Colonic mucosa (tissue), 4 donors: ENCODE measurements at regions not wholly inside any gene's neighbourhood (a gene's known extent, or its start where the extent isn't known, plus 50 kb on each side); places are given as distances from the start of the nearest gene placed in this dataset.

Experiments used
- DNase-seq: peaks from one replicate; pipeline ENCODE4 v3.0.0-alpha.2; 2020
- H3K27ac ChIP-seq: fragments of 200-600 bp; one replicate; pipeline ENCODE4 v1.8.0; 2021
- H3K27me3 ChIP-seq: fragments of 200-600 bp; one replicate; pipeline ENCODE4 v1.8.0; 2021
- H3K36me3 ChIP-seq: fragments of 200-600 bp; one replicate; pipeline ENCODE4 v1.8.0; 2021
- H3K4me1 ChIP-seq: fragments of 200-600 bp; one replicate; pipeline ENCODE4 v1.8.0; 2021; ENCODE audit warnings: mild to moderate bottlenecking
- H3K4me3 ChIP-seq: fragments of 200-600 bp; one replicate; pipeline ENCODE4 v1.8.0; 2021
- H3K9ac ChIP-seq, 2 donors: one replicate each; pipeline ENCODE4 v1.7.0; 2013; ENCODE audit warnings: control low read depth in 2 of 2, low read depth in 2 of 2, low read length in 2 of 2
- H3K9me3 ChIP-seq: fragments of 200-600 bp; one replicate; pipeline ENCODE4 v1.8.0; 2021
- intact Hi-C: fragments of 100-400 bp; cut with DNase I; formaldehyde crosslinking; loops from one replicate; pipeline ENCODE4 v1.14.1; 2022
- TF ChIP-seq, protein P1 (sequence below): fragments of 200-600 bp; IDR thresholded peaks from one replicate; pipeline ENCODE4 v1.8.0; 2022; ENCODE audit warnings: antibody characterized with exemption, mild to moderate bottlenecking
- donor health status: healthy.
- donor health status: DM: no; HTN: no; CAD: no.
- donor health status: DM: no; HTN: no; CAD: no.

DNA sequence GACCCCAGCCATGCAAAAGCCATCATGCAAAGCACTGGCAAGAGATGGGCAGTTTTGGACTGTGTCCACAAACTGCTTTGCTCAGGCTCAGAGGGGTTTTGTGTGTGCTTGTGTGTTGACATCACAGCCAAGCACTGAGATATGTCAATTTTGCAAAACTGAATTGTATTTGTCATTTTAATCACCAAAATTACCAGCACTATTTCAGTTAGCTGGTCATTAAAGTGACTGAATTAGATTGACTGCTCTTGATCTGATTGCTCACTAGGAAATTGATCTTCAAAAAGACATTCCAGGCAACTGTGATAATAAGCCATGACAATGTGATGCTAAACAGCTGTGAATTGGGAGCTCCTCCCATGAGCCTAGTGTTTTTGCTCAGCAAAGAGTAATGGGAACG, 337.3 kb upstream of the GNPDA2 start:
- H3K9ac ChIP-seq, result no peak overlapping the region
- no peaks in the 10 kb centered on the region for H3K27me3 ChIP-seq
- no peaks in the 10 kb centered on the region for H3K9me3 ChIP-seq
- H3K4me3 ChIP-seq, result no peak overlapping the region
- no peak for DNase-seq
- H3K36me3 ChIP-seq, result no peaks in the 10 kb centered on the region
- intact Hi-C loops, result no loop called here
- H3K4me1 ChIP-seq, result no peaks in the 10 kb centered on the region
- H3K27ac ChIP-seq, result no peak overlapping the region
- TF ChIP-seq, protein P1, sequence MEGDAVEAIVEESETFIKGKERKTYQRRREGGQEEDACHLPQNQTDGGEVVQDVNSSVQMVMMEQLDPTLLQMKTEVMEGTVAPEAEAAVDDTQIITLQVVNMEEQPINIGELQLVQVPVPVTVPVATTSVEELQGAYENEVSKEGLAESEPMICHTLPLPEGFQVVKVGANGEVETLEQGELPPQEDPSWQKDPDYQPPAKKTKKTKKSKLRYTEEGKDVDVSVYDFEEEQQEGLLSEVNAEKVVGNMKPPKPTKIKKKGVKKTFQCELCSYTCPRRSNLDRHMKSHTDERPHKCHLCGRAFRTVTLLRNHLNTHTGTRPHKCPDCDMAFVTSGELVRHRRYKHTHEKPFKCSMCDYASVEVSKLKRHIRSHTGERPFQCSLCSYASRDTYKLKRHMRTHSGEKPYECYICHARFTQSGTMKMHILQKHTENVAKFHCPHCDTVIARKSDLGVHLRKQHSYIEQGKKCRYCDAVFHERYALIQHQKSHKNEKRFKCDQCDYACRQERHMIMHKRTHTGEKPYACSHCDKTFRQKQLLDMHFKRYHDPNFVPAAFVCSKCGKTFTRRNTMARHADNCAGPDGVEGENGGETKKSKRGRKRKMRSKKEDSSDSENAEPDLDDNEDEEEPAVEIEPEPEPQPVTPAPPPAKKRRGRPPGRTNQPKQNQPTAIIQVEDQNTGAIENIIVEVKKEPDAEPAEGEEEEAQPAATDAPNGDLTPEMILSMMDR, result no peak

DNA sequence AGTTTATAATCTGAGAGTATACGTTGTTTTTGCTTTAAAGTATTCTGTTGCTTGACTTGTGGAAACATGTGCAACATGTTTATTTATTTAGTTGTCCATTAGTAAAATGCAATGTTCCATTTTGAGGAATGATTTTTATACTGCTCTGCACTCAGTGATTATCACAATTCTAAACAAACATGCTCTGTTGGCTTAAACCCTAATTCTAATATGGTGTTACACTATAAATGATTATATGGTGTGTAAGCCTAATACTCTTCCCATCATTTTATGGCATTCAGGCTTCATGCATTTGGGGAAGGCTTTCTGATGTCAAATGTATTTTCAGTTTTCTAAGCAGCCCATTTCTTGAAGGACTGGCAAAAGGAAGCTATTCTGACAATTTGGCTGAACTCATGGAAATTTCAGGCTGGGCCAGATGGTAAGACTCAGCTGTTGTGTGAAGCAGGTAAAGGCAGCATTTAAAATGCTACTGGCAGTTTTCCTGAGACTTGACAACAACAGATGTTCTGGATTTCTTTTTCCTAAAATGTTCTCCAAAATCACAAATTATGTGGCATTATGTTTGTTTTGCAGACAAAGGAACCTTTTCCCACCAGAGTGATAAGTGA, 336.7 kb upstream of the GNPDA2 start:
- TF ChIP-seq, protein P1, result no peak
- intact Hi-C loops, result no loop called here
- no peak overlapping the region for H3K9ac ChIP-seq
- no peaks in the 10 kb centered on the region for H3K4me1 ChIP-seq
- DNase-seq, result no peak
- no peak overlapping the region for H3K27ac ChIP-seq
- H3K9me3 ChIP-seq, result no peaks in the 10 kb centered on the region
- H3K36me3 ChIP-seq, result no peaks in the 10 kb centered on the region
- H3K4me3 ChIP-seq, result no peak overlapping the region
- no peaks in the 10 kb centered on the region for H3K27me3 ChIP-seq

DNA sequence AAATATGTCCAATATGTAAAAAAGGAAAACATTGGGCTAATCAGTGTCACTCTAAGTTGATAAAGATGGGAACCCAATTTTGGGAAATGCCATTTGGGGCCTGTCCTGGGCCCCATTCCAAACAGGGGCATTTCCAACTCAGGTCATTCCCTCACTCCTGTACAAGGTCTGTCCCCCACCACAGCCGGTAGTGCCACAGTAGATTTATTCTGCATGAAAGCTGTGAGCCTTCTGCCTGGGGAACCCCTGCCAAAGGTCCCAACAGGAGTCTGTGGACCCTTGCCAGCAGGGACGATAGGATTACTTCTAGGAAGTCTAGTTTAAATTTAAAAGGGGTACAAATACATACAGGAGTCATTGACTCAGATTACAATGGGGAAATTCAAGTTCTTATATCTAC, 317.6 kb upstream of the GNPDA2 start:
- Histone ChIP-seq H3K9ac (no peak overlapping the region), H3K27me3 (no peaks in the 10 kb centered on the region), H3K9me3 (peaks cover 5% of the 10 kb centered on the region), H3K36me3 (no peaks in the 10 kb centered on the region), H3K27ac (no peak overlapping the region), H3K4me3 (no peak overlapping the region), H3K4me1 (no peaks in the 10 kb centered on the region)
- DNase-seq, result no peak
- intact Hi-C loops, result no loop called here
- TF ChIP-seq, protein P1, result no peak

DNA sequence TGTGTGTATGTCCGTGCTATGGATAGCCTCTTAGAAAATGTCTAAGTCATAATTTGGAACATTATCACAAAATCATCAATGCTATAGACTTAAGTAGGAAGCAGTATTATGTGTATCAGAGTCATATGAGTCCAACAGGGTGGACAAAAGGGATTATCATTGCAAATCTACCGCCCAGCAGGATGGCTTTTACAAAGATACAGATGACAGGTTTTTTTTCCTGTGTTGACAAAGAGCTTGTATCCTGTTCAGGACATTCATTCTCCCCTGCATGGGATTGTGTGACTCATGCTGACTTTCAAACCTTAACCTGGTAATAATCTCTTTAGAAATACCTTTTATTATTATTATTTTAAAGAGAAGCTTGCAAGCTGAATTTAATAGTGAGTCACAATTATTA, 310.3 kb upstream of the GNPDA2 start:
- no peak overlapping the region for H3K9ac ChIP-seq
- H3K4me1 ChIP-seq, result no peaks in the 10 kb centered on the region
- no peaks in the 10 kb centered on the region for H3K9me3 ChIP-seq
- H3K27ac ChIP-seq, result no peak overlapping the region
- TF ChIP-seq, protein P1, result no peak
- DNase-seq, result no peak
- no peak overlapping the region for H3K4me3 ChIP-seq
- H3K36me3 ChIP-seq, result no peaks in the 10 kb centered on the region
- intact Hi-C loops, result no loop called here
- H3K27me3 ChIP-seq, result no peaks in the 10 kb centered on the region

DNA sequence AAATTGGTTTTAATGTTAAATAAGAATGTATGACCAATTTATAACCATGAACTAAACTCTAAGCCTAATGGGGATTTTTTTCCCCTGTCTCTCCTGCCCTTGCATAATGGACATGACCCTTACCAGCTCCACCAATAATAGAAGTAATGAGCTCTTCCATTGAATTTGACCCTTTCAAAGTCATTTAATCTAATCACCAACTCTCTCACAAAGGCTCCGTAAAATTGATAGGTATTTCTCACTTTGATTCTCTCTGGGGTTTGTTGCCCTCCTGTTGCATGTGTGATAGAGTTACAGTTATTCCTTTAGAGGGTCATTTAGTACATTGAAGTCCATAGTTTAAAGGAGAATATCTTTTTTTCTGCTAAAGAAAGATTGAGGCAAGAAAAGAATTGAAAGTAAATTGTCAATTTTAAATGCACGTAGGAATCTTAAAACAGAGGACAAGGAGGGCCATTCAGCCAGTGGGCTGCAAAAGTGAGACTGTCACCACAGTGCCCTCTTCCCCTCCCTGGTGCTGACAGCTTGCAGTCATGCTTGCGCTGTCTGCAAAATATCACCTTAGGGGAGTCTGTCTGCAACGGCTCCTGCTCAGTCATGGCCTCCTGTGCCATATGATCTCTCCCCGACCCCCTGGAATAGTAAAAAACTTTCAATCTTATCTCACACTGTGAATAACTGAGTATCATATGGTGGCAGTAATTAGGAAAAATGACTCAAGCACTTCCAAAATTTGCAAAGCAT, 307.5 kb upstream of the GNPDA2 start:
- no peak overlapping the region for H3K9ac ChIP-seq
- H3K4me3 ChIP-seq, result no peak overlapping the region
- no peaks in the 10 kb centered on the region for H3K9me3 ChIP-seq
- H3K27ac ChIP-seq, result no peak overlapping the region
- H3K36me3 ChIP-seq, result no peaks in the 10 kb centered on the region
- TF ChIP-seq, protein P1, result no peak
- intact Hi-C loops, result no loop called here
- no peak for DNase-seq
- H3K27me3 ChIP-seq, result no peaks in the 10 kb centered on the region
- H3K4me1 ChIP-seq, result no peaks in the 10 kb centered on the region
